ENCODE measurements at regions not wholly inside any gene's neighbourhood (a gene's known extent, or its start where the extent isn't known, plus 50 kb on each side); places are given as distances from the start of the nearest gene placed in this dataset.

GRCh38 chr4:184897895-184898294 lies 72.1 kb upstream of the ACSL1 start:
- TF ChIP-seq POLR2A (IDR thresholded peaks at IDR 0.05), result no peak
- TF ChIP-seq, protein P1, sequence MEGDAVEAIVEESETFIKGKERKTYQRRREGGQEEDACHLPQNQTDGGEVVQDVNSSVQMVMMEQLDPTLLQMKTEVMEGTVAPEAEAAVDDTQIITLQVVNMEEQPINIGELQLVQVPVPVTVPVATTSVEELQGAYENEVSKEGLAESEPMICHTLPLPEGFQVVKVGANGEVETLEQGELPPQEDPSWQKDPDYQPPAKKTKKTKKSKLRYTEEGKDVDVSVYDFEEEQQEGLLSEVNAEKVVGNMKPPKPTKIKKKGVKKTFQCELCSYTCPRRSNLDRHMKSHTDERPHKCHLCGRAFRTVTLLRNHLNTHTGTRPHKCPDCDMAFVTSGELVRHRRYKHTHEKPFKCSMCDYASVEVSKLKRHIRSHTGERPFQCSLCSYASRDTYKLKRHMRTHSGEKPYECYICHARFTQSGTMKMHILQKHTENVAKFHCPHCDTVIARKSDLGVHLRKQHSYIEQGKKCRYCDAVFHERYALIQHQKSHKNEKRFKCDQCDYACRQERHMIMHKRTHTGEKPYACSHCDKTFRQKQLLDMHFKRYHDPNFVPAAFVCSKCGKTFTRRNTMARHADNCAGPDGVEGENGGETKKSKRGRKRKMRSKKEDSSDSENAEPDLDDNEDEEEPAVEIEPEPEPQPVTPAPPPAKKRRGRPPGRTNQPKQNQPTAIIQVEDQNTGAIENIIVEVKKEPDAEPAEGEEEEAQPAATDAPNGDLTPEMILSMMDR (IDR thresholded peaks at IDR 0.05), result no peak
